SK-N-SH treated with all-trans-retinoic acid at 6 μM for 48 hours (cell line): ENCODE measurements at regions not wholly inside any gene's neighbourhood (a gene's known extent, or its start where the extent isn't known, plus 50 kb on each side); places are given as distances from the start of the nearest gene placed in this dataset.
A peak's percentile ranks its signal among the peaks of the same experiment; 100 is the strongest.

ENCODE experiments used
- ATAC-seq: fragments of 200-7000 bp; cut with Tn5 transposase; 3 replicates; pipeline ENCODE4 v1.9.1; 2020; ENCODE audit warnings: mild to moderate bottlenecking, moderate library complexity
- ARNTL ChIP-seq: fragments of 450-650 bp; formaldehyde crosslinking; IDR thresholded peaks from 2 replicates; pipeline ENCODE4 v1.5.0; 2020; ENCODE audit warnings: low read depth, mild to moderate bottlenecking, moderate library complexity, borderline replicate concordance
- BACH2 ChIP-seq: fragments of 250-450 bp; sonication (Bioruptor Pico); IDR thresholded peaks from 2 replicates; pipeline ENCODE4 v1.9.0; 2021; ENCODE audit warnings: mild to moderate bottlenecking, borderline replicate concordance
- CREB5 ChIP-seq: fragments of 250-450 bp; sonication (Bioruptor Pico); IDR thresholded peaks from 2 replicates; pipeline ENCODE4 v1.5.1; 2020; ENCODE audit warnings: low read depth, mild to moderate bottlenecking, moderate library complexity
- CSDC2 ChIP-seq: fragments of 250-450 bp; sonication (Bioruptor Pico); IDR thresholded peaks from 2 replicates; pipeline ENCODE4 v1.5.0; 2020; ENCODE audit warnings: mild to moderate bottlenecking, moderate library complexity
- CSRNP3 ChIP-seq: fragments of 250-450 bp; sonication (Bioruptor Pico); IDR thresholded peaks from 2 replicates; pipeline ENCODE4 v1.5.1; 2021; ENCODE audit warnings: mild to moderate bottlenecking, moderate library complexity
- ESRRG ChIP-seq: fragments of 250-450 bp; sonication (Bioruptor Pico); IDR thresholded peaks from 2 replicates; pipeline ENCODE4 v1.6.1; 2021; ENCODE audit warnings: mild to moderate bottlenecking
- GLIS3 ChIP-seq: fragments of 250-450 bp; sonication (Bioruptor Pico); IDR thresholded peaks from 2 replicates; pipeline ENCODE4 v1.5.0; 2020; ENCODE audit warnings: mild to moderate bottlenecking, moderate library complexity
- OSR1 ChIP-seq: fragments of 250-450 bp; sonication (Bioruptor Pico); IDR thresholded peaks from 2 replicates; pipeline ENCODE4 v1.8.0; 2022; ENCODE audit warnings: moderate library complexity, mild to moderate bottlenecking, inconsistent platforms
- PATZ1 ChIP-seq: fragments of 250-450 bp; sonication (Bioruptor Pico); IDR thresholded peaks from 2 replicates; pipeline ENCODE4 v1.8.0; 2020; ENCODE audit warnings: mild to moderate bottlenecking, moderate library complexity, borderline replicate concordance
- POU6F1 ChIP-seq: fragments of 250-450 bp; sonication (Bioruptor Pico); IDR thresholded peaks from 2 replicates; pipeline ENCODE4 v1.8.0; 2021; ENCODE audit warnings: low read depth, mild to moderate bottlenecking, moderate library complexity, borderline replicate concordance
- PPARA ChIP-seq: fragments of 250-450 bp; sonication (Bioruptor Pico); IDR thresholded peaks from 2 replicates; pipeline ENCODE4 v1.5.0; 2020; ENCODE audit warnings: mild to moderate bottlenecking, borderline replicate concordance
- RARB ChIP-seq: fragments of 250-450 bp; sonication (Bioruptor Pico); IDR thresholded peaks from 2 replicates; pipeline ENCODE4 v1.8.0; 2021; ENCODE audit warnings: mild to moderate bottlenecking, moderate library complexity
- SNAI2 ChIP-seq: fragments of 250-450 bp; sonication (Bioruptor Pico); IDR thresholded peaks from 2 replicates; pipeline ENCODE4 v1.5.0; 2020; ENCODE audit warnings: mild to moderate bottlenecking, moderate library complexity
- TCF4 ChIP-seq: fragments of 250-450 bp; sonication (Bioruptor Pico); IDR thresholded peaks from 2 replicates; pipeline ENCODE4 v1.8.0; 2021; ENCODE audit warnings: mild to moderate bottlenecking, moderate library complexity, borderline replicate concordance
- TOX ChIP-seq: fragments of 250-450 bp; sonication (Bioruptor Pico); IDR thresholded peaks from 2 replicates; pipeline ENCODE4 v1.8.0; 2021; ENCODE audit warnings: mild to moderate bottlenecking, moderate library complexity, borderline replicate concordance
- TSHZ2 ChIP-seq: fragments of 250-450 bp; sonication (Bioruptor Pico); IDR thresholded peaks from 2 replicates; pipeline ENCODE4 v1.5.0; 2020; ENCODE audit warnings: mild to moderate bottlenecking, moderate library complexity
- ZC3H10 ChIP-seq: fragments of 250-450 bp; sonication (Bioruptor Pico); IDR thresholded peaks from 2 replicates; pipeline ENCODE4 v1.5.1; 2021; ENCODE audit warnings: mild to moderate bottlenecking, moderate library complexity
- ZFP3 ChIP-seq: fragments of 250-450 bp; sonication (Bioruptor Pico); IDR thresholded peaks from 2 replicates; pipeline ENCODE4 v1.5.0; 2020; ENCODE audit warnings: mild to moderate bottlenecking, moderate library complexity
- ZFP30 ChIP-seq: fragments of 450-650 bp; formaldehyde crosslinking; IDR thresholded peaks from 2 replicates; pipeline ENCODE4 v1.5.0; 2022; ENCODE audit warnings: mild to moderate bottlenecking, moderate library complexity
- ZNF565 ChIP-seq: fragments of 450-650 bp; formaldehyde crosslinking; conservative IDR thresholded peaks from 2 replicates; pipeline ENCODE4 v1.5.0; 2020; ENCODE audit warnings: low read depth, mild to moderate bottlenecking, moderate library complexity
- ZNF70 ChIP-seq: fragments of 450-650 bp; formaldehyde crosslinking; IDR thresholded peaks from 2 replicates; pipeline ENCODE4 v1.5.0; 2020; ENCODE audit warnings: mild to moderate bottlenecking, moderate library complexity
- ZNF8 ChIP-seq: fragments of 450-650 bp; formaldehyde crosslinking; IDR thresholded peaks from 2 replicates; pipeline ENCODE4 v1.5.0; 2020; ENCODE audit warnings: mild to moderate bottlenecking, moderate library complexity

GRCh38 chr9:89878003-89878411 is 273.2 kb downstream of the GADD45G start (continued):
- TF ChIP-seq PATZ1 (CRISPR knock-in tag) (no peak), ZNF70 (no peak), ZNF565 (no peak), ZNF8 (CRISPR knock-in tag) (no peak), ZFP30 (no peak), RARB (CRISPR knock-in tag) (no peak), TOX (no peak), TCF4 (no peak)

DNA sequence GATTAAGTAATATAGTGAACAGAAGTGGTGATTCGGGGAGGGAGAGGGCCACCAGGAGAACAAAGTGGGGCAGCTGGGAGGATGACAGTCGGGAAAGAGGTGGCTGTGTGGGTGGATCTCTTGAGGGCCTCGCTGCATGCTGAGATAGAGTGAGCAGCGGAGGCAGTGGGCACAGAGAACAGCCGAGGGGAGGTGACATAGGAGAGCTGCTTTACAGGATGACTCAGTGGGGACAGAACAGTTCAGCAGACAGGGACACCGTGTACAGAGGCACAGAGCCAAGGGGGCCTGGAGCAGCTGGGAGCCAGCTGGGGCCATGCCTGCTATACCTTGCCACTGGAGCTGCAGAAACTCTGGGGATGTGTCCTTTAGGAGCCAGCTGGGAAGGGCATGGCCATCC is 273.9 kb downstream of the GADD45G start:
- TF ChIP-seq TCF4 (peak; percentile 24; the same call in 1 of the 2 replicates), POU6F1 (CRISPR knock-in tag) (no peak)
- ATAC-seq: no peak; the same call in 2 of the 3 replicates

DNA sequence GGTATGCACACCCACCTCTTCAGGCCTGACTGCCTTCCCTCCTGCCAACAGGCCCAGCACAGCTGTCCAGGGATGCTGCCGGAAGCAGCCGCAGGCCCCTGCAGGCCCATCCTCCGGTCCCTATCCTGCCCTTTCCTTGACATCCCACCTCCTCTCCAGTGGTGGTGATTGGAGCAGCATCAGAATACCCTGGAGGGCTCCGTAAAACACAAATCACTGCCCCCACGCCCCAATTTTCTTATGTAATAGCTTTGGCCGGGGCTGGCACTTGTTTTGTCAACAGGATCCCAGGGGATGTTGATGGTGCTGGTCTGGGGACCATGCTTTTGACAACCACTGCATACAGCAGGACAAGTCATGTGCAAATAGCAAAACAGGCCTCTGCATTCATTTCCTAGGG is 274.5 kb downstream of the GADD45G start:
- TF ChIP-seq ZC3H10 (CRISPR knock-in tag): no peak
- TF ChIP-seq ZFP30: no peak
- TF ChIP-seq GLIS3 (CRISPR knock-in tag): no peak
- no peak for TF ChIP-seq TOX
- TF ChIP-seq TCF4: no peak
- TF ChIP-seq ZNF8 (CRISPR knock-in tag): no peak
- TF ChIP-seq ZNF70: no peak
- no peak for TF ChIP-seq CSRNP3 (CRISPR knock-in tag)
- no peak for TF ChIP-seq CREB5
- TF ChIP-seq ESRRG (CRISPR knock-in tag): no peak
- no peak for TF ChIP-seq BACH2 (CRISPR knock-in tag)
- no peak for TF ChIP-seq PPARA (CRISPR knock-in tag)
- TF ChIP-seq ARNTL (CRISPR knock-in tag): no peak
- no peak for TF ChIP-seq POU6F1 (CRISPR knock-in tag)
- no peak for TF ChIP-seq TSHZ2 (CRISPR knock-in tag)
- no peak for TF ChIP-seq RARB (CRISPR knock-in tag)
- no peak for TF ChIP-seq ZNF565
- no peak for ATAC-seq

DNA sequence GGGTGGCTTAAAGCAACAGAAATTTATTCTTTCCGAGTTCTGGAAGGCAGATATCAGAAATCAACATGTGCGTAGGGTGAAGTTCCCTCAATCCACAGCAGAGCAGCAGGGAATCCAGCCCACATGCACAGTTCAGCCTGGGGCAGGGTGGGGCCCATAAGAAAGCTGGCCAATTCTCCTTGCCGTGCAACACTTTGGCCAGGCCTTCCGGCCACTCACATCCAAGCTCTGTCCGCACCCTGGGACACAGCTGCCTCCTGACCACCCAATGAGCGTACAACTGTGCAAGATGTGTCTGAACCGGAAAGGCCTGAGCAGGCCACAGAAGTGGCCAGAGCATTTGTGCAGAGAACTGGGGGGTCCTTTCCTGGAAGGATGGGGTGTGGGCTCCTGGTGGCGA is 274.9 kb downstream of the GADD45G start:
- ATAC-seq: no peak
- no peak for TF ChIP-seq ZC3H10 (CRISPR knock-in tag)
- TF ChIP-seq ZNF70: no peak
- no peak for TF ChIP-seq PPARA (CRISPR knock-in tag)
- TF ChIP-seq ZNF8 (CRISPR knock-in tag): no peak
- no peak for TF ChIP-seq SNAI2 (CRISPR knock-in tag)
- TF ChIP-seq ZFP3 (CRISPR knock-in tag): no peak
- no peak for TF ChIP-seq TOX
- TF ChIP-seq OSR1 (CRISPR knock-in tag): no peak
- no peak for TF ChIP-seq GLIS3 (CRISPR knock-in tag)
- no peak for TF ChIP-seq TCF4
- no peak for TF ChIP-seq PATZ1 (CRISPR knock-in tag)
- no peak for TF ChIP-seq ZFP30
- no peak for TF ChIP-seq CSDC2 (CRISPR knock-in tag)
- no peak for TF ChIP-seq ARNTL (CRISPR knock-in tag)
- no peak for TF ChIP-seq CREB5
